Thoracic aorta (tissue), 2 donors: ENCODE measurements at regions not wholly inside any gene's neighbourhood (a gene's known extent, or its start where the extent isn't known, plus 50 kb on each side); places are given as distances from the start of the nearest gene placed in this dataset.

Experiments used
- ATAC-seq: fragments of 150-250 bp; one replicate; pipeline ENCODE4 v1.8.0; 2017; ENCODE audit warnings: low read depth; ENCODE audit not compliant: insufficient number of reproducible peaks, low FRiP score
- DNase-seq: peaks from one replicate; pipeline ENCODE4 v3.0.0-alpha.2; 2020; ENCODE audit warnings: low spot score
- H3K27ac ChIP-seq, 2 donors: fragments of 200-600 bp; sonication (generic); 1 replicate in 1 of 2; 2 replicates in 1 of 2; pipeline ENCODE4 v1.5.1; 2016; ENCODE audit warnings: mild to moderate bottlenecking in 2 of 2, moderate library complexity in 2 of 2
- H3K27me3 ChIP-seq: fragments of 200-600 bp; sonication (generic); replicated peaks from 2 replicates; pipeline ENCODE4 v1.6.0; 2016; ENCODE audit warnings: mild to moderate bottlenecking; ENCODE audit not compliant: insufficient read depth
- H3K36me3 ChIP-seq: fragments of 200-600 bp; sonication (generic); one replicate; pipeline ENCODE4 v1.5.1; 2016
- H3K4me1 ChIP-seq, 2 donors: fragments of 200-600 bp; sonication (generic); 1 replicate in 1 of 2; 2 replicates in 1 of 2; pipeline versions ENCODE4 v1.5.1 to v1.6.0; 2016; ENCODE audit warnings: low read depth in 2 of 2, mild to moderate bottlenecking in 1 of 2; ENCODE audit not compliant: control insufficient read depth in 1 of 2
- H3K4me3 ChIP-seq: fragments of 200-600 bp; sonication (generic); 2 replicates; pipeline ENCODE4 v1.5.1; 2016; ENCODE audit warnings: mild to moderate bottlenecking
- H3K9me3 ChIP-seq: fragments of 200-600 bp; sonication (generic); 2 replicates; pipeline ENCODE4 v1.5.1; 2016
- CTCF ChIP-seq: fragments of 200-600 bp; sonication (generic); IDR thresholded peaks from one replicate; pipeline ENCODE4 v1.5.1; 2019; ENCODE audit warnings: antibody characterized with exemption

DNA sequence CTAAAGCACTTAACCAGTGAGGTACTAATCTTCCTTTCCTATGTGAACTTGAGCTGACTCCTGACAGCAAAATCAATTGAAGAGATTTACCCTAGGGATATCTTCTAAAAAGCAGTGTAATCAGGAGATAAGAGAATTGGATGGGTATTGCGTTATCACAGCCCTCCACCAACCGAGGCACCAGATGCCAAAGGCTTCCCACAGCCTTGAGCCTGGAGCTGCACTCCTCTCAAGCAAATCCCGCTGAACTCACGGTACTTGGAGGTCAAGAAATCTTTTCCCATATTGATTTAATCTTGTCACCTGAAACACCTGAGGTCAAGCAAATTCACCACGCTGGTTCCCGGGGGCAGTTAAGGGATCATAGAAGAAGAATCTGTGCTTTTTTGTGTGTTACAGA, 346.8 kb downstream of the TBL1XR1 start:
- Histone ChIP-seq H3K36me3 (no peaks in the 10 kb centered on the region), H3K27me3 (no peaks in the 10 kb centered on the region), H3K9me3 (no peaks in the 10 kb centered on the region), H3K27ac (no peak overlapping the region), H3K4me3 (no peak overlapping the region), H3K4me1 (peaks cover 0 to 8% of the 10 kb centered on the region in 2 donors)
- DNase-seq (no peak), ATAC-seq (no peak)
- TF ChIP-seq CTCF, result no peak

GRCh38 chr3:176848431-176849214, 348.7 kb downstream of the TBL1XR1 start:
- Histone ChIP-seq H3K9me3 (no peaks in the 10 kb centered on the region), H3K4me3 (no peak overlapping the region), H3K4me1 (peaks cover 0 to 8% of the 10 kb centered on the region in 2 donors), H3K27ac (no peak overlapping the region), H3K27me3 (no peaks in the 10 kb centered on the region), H3K36me3 (no peaks in the 10 kb centered on the region)
- no peak for TF ChIP-seq CTCF
- ATAC-seq (no peak), DNase-seq (no peak)

GRCh38 chr3:176842914-176843313, 354.4 kb downstream of the TBL1XR1 start:
- H3K4me3 ChIP-seq, result no peak overlapping the region
- TF ChIP-seq CTCF, result no peak
- no peak for ATAC-seq

DNA sequence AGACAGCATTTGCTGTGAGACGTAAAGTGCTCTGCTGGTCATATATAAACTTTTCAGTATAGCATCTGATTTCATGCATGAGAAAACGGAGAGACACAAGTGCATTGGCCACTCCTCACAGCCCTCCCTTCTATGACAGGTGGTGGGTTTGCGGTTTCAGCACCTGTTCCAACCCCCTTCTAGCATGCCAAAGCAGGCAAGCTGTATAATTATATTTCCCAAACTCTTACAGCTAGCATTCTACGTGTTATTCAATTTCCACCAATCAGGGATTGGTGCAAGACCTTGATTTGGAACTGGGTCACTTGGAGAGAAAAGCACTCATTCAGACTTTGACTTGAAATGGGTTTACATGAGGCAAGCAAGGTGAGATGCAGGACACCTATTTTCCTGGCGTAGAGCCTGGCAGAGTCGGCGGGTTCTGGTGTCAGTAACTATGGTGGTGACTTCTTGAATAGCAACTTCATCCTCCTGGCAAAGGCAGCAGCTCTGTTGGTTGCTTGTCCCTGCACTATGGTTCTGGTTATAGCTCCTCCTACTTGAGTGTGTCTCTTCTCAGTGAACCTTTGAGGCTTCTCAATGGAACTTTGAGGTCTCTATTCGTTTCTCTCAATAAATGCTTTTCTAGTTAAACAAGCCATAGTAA, 356.5 kb downstream of the TBL1XR1 start:
- no peak overlapping the region for H3K4me3 ChIP-seq
- ATAC-seq, result no peak
- peaks cover 0 to 18% of the 10 kb centered on the region in 2 donors for H3K4me1 ChIP-seq
- H3K27me3 ChIP-seq, result no peaks in the 10 kb centered on the region
- no peak overlapping the region for H3K27ac ChIP-seq
- H3K36me3 ChIP-seq, result no peaks in the 10 kb centered on the region
- H3K9me3 ChIP-seq, result no peaks in the 10 kb centered on the region
- no peak for TF ChIP-seq CTCF
- DNase-seq, result no peak

More at GRCh38 chr3:176842914-176843313, 354.4 kb downstream of the TBL1XR1 start:
- DNase-seq, result no peak
- peaks cover 0 to 18% of the 10 kb centered on the region in 2 donors for H3K4me1 ChIP-seq
- no peaks in the 10 kb centered on the region for H3K9me3 ChIP-seq
- no peaks in the 10 kb centered on the region for H3K36me3 ChIP-seq
- H3K27ac ChIP-seq, result no peak overlapping the region
- no peaks in the 10 kb centered on the region for H3K27me3 ChIP-seq

DNA sequence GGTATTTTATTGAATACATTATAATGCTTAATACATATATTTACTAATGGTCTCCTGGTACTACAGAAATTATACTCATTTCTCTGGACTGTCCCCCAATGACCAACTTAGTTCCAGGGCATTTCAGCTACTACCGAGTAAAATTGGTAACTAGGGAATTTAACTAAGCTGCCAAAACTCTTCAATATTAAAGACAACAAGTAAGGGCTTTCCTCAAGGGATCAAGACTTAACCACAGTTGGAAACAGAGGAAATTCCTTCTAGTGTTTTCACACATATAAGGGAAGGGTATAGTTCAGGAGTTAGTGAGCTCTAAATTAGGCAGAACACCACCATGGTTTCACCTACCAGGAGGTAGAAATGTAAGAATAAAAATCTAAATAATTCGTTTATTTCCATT, 357.4 kb downstream of the TBL1XR1 start:
- Histone ChIP-seq H3K27me3 (no peaks in the 10 kb centered on the region), H3K4me1 (peaks cover 0 to 18% of the 10 kb centered on the region in 2 donors), H3K4me3 (no peak overlapping the region), H3K36me3 (no peaks in the 10 kb centered on the region), H3K9me3 (no peaks in the 10 kb centered on the region), H3K27ac (no peak overlapping the region)
- ATAC-seq (no peak), DNase-seq (no peak)
- TF ChIP-seq CTCF, result no peak
